SK-N-SH treated with all-trans-retinoic acid at 6 μM for 48 hours (cell line): ENCODE measurements at regions not wholly inside any gene's neighbourhood (a gene's known extent, or its start where the extent isn't known, plus 50 kb on each side); places are given as distances from the start of the nearest gene placed in this dataset.

Source experiments
- CSDC2 ChIP-seq: fragments of 250-450 bp; sonication (Bioruptor Pico); IDR thresholded peaks from 2 replicates; pipeline ENCODE4 v1.5.0; 2020; ENCODE audit warnings: mild to moderate bottlenecking, moderate library complexity
- CSRNP3 ChIP-seq: fragments of 250-450 bp; sonication (Bioruptor Pico); IDR thresholded peaks from 2 replicates; pipeline ENCODE4 v1.5.1; 2021; ENCODE audit warnings: mild to moderate bottlenecking, moderate library complexity
- PATZ1 ChIP-seq: fragments of 250-450 bp; sonication (Bioruptor Pico); IDR thresholded peaks from 2 replicates; pipeline ENCODE4 v1.8.0; 2020; ENCODE audit warnings: mild to moderate bottlenecking, moderate library complexity, borderline replicate concordance

GRCh38 chr5:60448600-60448999, 251.4 kb downstream of the DEPDC1B start:
- no peak for TF ChIP-seq CSDC2
- no peak for TF ChIP-seq CSRNP3 (CRISPR knock-in tag)
- TF ChIP-seq PATZ1 (CRISPR knock-in tag), result no peak
